ENCODE measurements at regions not wholly inside any gene's neighbourhood (a gene's known extent, or its start where the extent isn't known, plus 50 kb on each side); places are given as distances from the start of the nearest gene placed in this dataset.

DNA sequence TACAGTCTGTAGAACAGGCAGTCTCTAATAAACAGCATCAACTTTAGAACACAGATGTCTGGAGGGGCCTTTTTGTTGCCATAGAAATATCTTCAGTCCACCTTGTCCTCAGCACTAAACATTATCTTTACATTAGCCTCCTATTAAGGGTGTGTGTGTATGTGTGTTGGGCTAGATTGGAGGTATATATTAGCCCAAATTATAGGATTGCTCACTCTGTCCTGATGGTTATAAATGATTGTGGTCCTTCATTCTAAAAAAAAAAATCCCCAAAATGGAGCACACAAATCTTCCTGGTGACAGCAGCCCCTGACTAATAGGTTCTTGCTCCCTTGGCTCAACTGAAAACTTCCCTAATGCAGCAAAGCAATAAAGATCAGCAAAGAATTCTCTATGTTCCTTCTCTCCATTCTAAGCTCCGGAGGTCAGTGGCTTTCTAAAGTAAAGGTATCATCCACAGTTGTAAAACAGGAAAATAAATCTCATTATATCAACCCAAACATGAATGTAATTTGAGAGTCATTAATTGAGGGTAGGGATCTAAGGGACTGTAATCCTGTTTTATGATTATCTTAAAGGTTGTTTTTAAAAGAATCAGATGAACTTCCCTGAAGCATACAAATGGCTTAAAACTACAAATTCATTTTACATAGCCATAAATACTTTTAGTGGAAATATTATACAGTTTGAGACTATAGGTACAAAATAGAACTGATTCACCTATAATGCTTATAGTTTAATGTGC, 232.7 kb downstream of the KLF12 start:
- H3K4me3 ChIP-seq, result no peak overlapping the region
- WGBS, result 92% methylated on average over 1 of the region's 1 CpG
- no peak for DNase-seq (ENCODE audit: extremely low spot score)
- H3K36me3 ChIP-seq, result no peaks in the 10 kb centered on the region
- TF ChIP-seq, protein P1, sequence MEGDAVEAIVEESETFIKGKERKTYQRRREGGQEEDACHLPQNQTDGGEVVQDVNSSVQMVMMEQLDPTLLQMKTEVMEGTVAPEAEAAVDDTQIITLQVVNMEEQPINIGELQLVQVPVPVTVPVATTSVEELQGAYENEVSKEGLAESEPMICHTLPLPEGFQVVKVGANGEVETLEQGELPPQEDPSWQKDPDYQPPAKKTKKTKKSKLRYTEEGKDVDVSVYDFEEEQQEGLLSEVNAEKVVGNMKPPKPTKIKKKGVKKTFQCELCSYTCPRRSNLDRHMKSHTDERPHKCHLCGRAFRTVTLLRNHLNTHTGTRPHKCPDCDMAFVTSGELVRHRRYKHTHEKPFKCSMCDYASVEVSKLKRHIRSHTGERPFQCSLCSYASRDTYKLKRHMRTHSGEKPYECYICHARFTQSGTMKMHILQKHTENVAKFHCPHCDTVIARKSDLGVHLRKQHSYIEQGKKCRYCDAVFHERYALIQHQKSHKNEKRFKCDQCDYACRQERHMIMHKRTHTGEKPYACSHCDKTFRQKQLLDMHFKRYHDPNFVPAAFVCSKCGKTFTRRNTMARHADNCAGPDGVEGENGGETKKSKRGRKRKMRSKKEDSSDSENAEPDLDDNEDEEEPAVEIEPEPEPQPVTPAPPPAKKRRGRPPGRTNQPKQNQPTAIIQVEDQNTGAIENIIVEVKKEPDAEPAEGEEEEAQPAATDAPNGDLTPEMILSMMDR (IDR thresholded peaks at IDR 0.05), result no peak
- TF ChIP-seq POLR2AphosphoS5 (IDR thresholded peaks at IDR 0.05) (no peak), POLR2A (IDR thresholded peaks at IDR 0.05; ENCODE audit: low read depth) (no peak), EP300 (IDR thresholded peaks at IDR 0.05) (no peak)
- peak overlapping the region in 1 of 4 donors; percentile 25 for H3K27ac ChIP-seq (replicated peaks in 1 of 4)
- no peaks in the 10 kb centered on the region for H3K9me3 ChIP-seq
- intact Hi-C loops (cut with DNase I), result no loop called here
- peaks cover 0 to 30% (median 24%) of the 10 kb centered on the region in 4 donors for H3K4me1 ChIP-seq
- no peaks in the 10 kb centered on the region for H3K27me3 ChIP-seq

GRCh38 chr13:73900591-73900990, 233.6 kb downstream of the KLF12 start:
- DNase-seq (ENCODE audit: extremely low spot score), result no peak
- peaks cover 0 to 30% (median 24%) of the 10 kb centered on the region in 4 donors for H3K4me1 ChIP-seq
- TF ChIP-seq EP300 (IDR thresholded peaks at IDR 0.05) (no peak), POLR2A (IDR thresholded peaks at IDR 0.05; ENCODE audit: low read depth) (no peak), POLR2AphosphoS5 (IDR thresholded peaks at IDR 0.05) (no peak)
- TF ChIP-seq, protein P1 (IDR thresholded peaks at IDR 0.05), result no peak
- intact Hi-C loops (cut with DNase I), result no loop called here
- H3K4me3 ChIP-seq, result no peak overlapping the region
- H3K27me3 ChIP-seq, result no peaks in the 10 kb centered on the region
- no peak overlapping the region for H3K27ac ChIP-seq (replicated peaks in 1 of 4)
- WGBS, result 46% methylated on average over 2 of the region's 2 CpGs
- no peaks in the 10 kb centered on the region for H3K36me3 ChIP-seq
- no peaks in the 10 kb centered on the region for H3K9me3 ChIP-seq

DNA sequence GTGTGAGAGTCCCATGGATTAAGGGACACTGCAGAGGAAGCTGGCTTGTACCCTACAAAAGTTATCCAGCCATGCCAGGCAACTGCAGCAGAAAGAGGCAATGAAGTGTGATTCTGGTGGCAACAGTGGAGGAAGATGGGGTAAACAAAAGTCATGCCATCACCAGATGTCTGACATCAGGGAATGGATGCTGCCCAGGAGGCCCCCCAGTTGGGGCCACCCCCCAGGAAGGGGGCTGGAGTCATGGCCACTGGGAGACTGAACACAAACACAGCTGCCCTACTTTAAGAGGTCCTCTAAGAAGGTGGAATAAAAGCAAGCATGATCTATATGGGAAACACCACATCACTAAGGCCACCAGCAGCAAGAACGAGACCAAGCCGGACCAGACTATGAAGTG, 235.3 kb downstream of the KLF12 start:
- Histone ChIP-seq H3K9me3 (no peaks in the 10 kb centered on the region), H3K4me1 (peaks cover 0 to 30% (median 24%) of the 10 kb centered on the region in 4 donors), H3K36me3 (no peaks in the 10 kb centered on the region), H3K27ac (replicated peaks in 1 of 4) (no peak overlapping the region), H3K27me3 (no peaks in the 10 kb centered on the region), H3K4me3 (no peak overlapping the region)
- intact Hi-C loops (cut with DNase I), result no loop called here
- 91% methylated on average over 2 of the region's 2 CpGs for WGBS
- TF ChIP-seq EP300 (IDR thresholded peaks at IDR 0.05), result no peak
- TF ChIP-seq, protein P1 (IDR thresholded peaks at IDR 0.05), result no peak
- TF ChIP-seq POLR2A (IDR thresholded peaks at IDR 0.05; ENCODE audit: low read depth), result no peak
- TF ChIP-seq POLR2AphosphoS5 (IDR thresholded peaks at IDR 0.05), result no peak
- DNase-seq (ENCODE audit: extremely low spot score), result no peak

DNA sequence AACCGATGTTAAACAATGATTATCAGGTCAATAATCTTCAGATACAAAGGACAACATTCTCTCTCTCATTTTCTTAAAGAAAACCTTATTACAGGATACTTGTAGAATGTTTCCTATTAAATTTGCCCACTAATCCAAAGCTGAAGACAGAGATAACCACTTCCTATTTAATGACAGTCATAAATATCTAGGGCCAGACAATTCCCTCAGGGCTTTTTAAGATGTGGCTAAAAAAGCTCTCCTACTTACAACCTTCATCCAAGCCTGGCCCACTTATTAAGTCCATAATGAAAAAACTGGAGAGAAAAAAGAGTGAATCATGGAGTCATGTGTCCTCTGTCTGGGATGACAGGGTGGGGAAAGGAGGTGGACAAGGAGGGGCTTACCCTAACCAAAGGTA, 235.9 kb downstream of the KLF12 start:
- H3K36me3 ChIP-seq, result no peaks in the 10 kb centered on the region
- WGBS, result 88% methylated on average over 1 of the region's 1 CpG
- H3K9me3 ChIP-seq, result no peaks in the 10 kb centered on the region
- intact Hi-C loops (cut with DNase I), result no loop called here
- DNase-seq (ENCODE audit: extremely low spot score), result no peak
- H3K4me3 ChIP-seq, result no peak overlapping the region
- no peaks in the 10 kb centered on the region for H3K27me3 ChIP-seq
- H3K27ac ChIP-seq (replicated peaks in 1 of 4), result no peak overlapping the region
- TF ChIP-seq POLR2AphosphoS5 (IDR thresholded peaks at IDR 0.05) (no peak), EP300 (IDR thresholded peaks at IDR 0.05) (no peak), POLR2A (IDR thresholded peaks at IDR 0.05; ENCODE audit: low read depth) (no peak)
- TF ChIP-seq, protein P1 (IDR thresholded peaks at IDR 0.05), result no peak
- peaks cover 0 to 30% (median 24%) of the 10 kb centered on the region in 4 donors for H3K4me1 ChIP-seq

All from esophagus muscularis mucosa (tissue), 4 donors.